HTR-8/SVneo (cell line): ENCODE measurements at regions not wholly inside any gene's neighbourhood (a gene's known extent, or its start where the extent isn't known, plus 50 kb on each side); places are given as distances from the start of the nearest gene placed in this dataset.
"Not testable (repeated sequence)": the region's sequence is repeated elsewhere in the genome, so short reads cannot be mapped to it uniquely, and the experiment has no call there.

Source experiments
- DNase-seq: peaks from one replicate; pipeline ENCODE4 v3.0.0; 2011; ENCODE audit warnings: low spot score, mixed read lengths; ENCODE audit not compliant: insufficient read length
- FAIRE-seq: peaks from 2 replicates; lab custom pipeline; 2011; peaks lifted over from hg19 to GRCh38; lab: Jason Lieb, UNC

GRCh38 chr5:34096033-34096432, 53.0 kb upstream of the C1QTNF3 start:
- not testable (repeated sequence) for FAIRE-seq, DNase-seq

- not testable (repeated sequence) for FAIRE-seq, DNase-seq
These were observed 56.9 kb upstream of the C1QTNF3 start for GRCh38 chr5:34099891-34100290.

GRCh38 chr5:34101567-34101966, 58.6 kb upstream of the C1QTNF3 start:
- not testable (repeated sequence) for FAIRE-seq, DNase-seq

- DNase-seq = not testable (repeated sequence)
- peak; percentile 69 for FAIRE-seq
These were observed 65.9 kb upstream of the C1QTNF3 start for GRCh38 chr5:34108897-34109296.

GRCh38 chr5:34124280-34124679, 81.3 kb upstream of the C1QTNF3 start:
- DNase-seq, FAIRE-seq: not testable (repeated sequence)

- not testable (repeated sequence) for DNase-seq, FAIRE-seq
These were observed 82.3 kb upstream of the C1QTNF3 start for GRCh38 chr5:34125354-34125753.

GRCh38 chr5:34126741-34127140, 83.7 kb upstream of the C1QTNF3 start:
- not testable (repeated sequence) for DNase-seq, FAIRE-seq

- FAIRE-seq, DNase-seq: not testable (repeated sequence)
These were observed 84.8 kb upstream of the C1QTNF3 start for GRCh38 chr5:34127818-34128217.

- not testable (repeated sequence) for DNase-seq, FAIRE-seq
These were observed 85.9 kb upstream of the C1QTNF3 start for GRCh38 chr5:34128890-34129289.

- not testable (repeated sequence) for FAIRE-seq, DNase-seq
These were observed 112.0 kb upstream of the C1QTNF3 start for GRCh38 chr5:34154988-34155387.

GRCh38 chr5:34156703-34157414, 113.8 kb upstream of the C1QTNF3 start:
- DNase-seq, FAIRE-seq: not testable (repeated sequence)

GRCh38 chr5:34160904-34161303, 117.9 kb upstream of the C1QTNF3 start:
- DNase-seq, FAIRE-seq: not testable (repeated sequence)

- FAIRE-seq = not testable (repeated sequence)
These were observed 128.4 kb upstream of the C1QTNF3 start for GRCh38 chr5:34171398-34171797.

GRCh38 chr5:34179453-34180190, 136.6 kb upstream of the C1QTNF3 start:
- not testable (repeated sequence) for DNase-seq, FAIRE-seq

More at GRCh38 chr5:34171398-34171797, 128.4 kb upstream of the C1QTNF3 start:
- not testable (repeated sequence) for DNase-seq

- FAIRE-seq, DNase-seq: not testable (repeated sequence)
These were observed 137.2 kb upstream of the C1QTNF3 start for GRCh38 chr5:34180225-34180624.

GRCh38 chr5:34180940-34181614, 138.1 kb upstream of the C1QTNF3 start:
- FAIRE-seq, DNase-seq: not testable (repeated sequence)

- not testable (repeated sequence) for FAIRE-seq, DNase-seq
These were observed 142.0 kb upstream of the C1QTNF3 start for GRCh38 chr5:34185005-34185404.

GRCh38 chr5:34185572-34185971, 142.6 kb upstream of the C1QTNF3 start:
- DNase-seq, FAIRE-seq: not testable (repeated sequence)

- DNase-seq, FAIRE-seq: not testable (repeated sequence)
These were observed 143.1 kb upstream of the C1QTNF3 start for GRCh38 chr5:34186108-34186507.

GRCh38 chr5:34186865-34187264, 143.9 kb upstream of the C1QTNF3 start:
- DNase-seq, FAIRE-seq: not testable (repeated sequence)
